HG02970 (cell line): ENCODE measurements at regions not wholly inside any gene's neighbourhood (a gene's known extent, or its start where the extent isn't known, plus 50 kb on each side); places are given as distances from the start of the nearest gene placed in this dataset.
"Not testable (repeated sequence)": the region's sequence is repeated elsewhere in the genome, so short reads cannot be mapped to it uniquely, and the experiment has no call there.

Experiments
- ATAC-seq: cut with Tn5 transposase; IDR thresholded peaks from one replicate; pipeline ENCODE4 v1.9.1; 2021; ENCODE audit warnings: mild to moderate bottlenecking, moderate library complexity, moderate number of reproducible peaks; ENCODE audit not compliant: unreplicated experiment, low FRiP score

GRCh38 chr11:42795483-42795882, 516.3 kb upstream of the API5 start:
- ATAC-seq: not testable (repeated sequence)

GRCh38 chr11:42800041-42800440, 511.8 kb upstream of the API5 start:
- ATAC-seq: no peak

DNA sequence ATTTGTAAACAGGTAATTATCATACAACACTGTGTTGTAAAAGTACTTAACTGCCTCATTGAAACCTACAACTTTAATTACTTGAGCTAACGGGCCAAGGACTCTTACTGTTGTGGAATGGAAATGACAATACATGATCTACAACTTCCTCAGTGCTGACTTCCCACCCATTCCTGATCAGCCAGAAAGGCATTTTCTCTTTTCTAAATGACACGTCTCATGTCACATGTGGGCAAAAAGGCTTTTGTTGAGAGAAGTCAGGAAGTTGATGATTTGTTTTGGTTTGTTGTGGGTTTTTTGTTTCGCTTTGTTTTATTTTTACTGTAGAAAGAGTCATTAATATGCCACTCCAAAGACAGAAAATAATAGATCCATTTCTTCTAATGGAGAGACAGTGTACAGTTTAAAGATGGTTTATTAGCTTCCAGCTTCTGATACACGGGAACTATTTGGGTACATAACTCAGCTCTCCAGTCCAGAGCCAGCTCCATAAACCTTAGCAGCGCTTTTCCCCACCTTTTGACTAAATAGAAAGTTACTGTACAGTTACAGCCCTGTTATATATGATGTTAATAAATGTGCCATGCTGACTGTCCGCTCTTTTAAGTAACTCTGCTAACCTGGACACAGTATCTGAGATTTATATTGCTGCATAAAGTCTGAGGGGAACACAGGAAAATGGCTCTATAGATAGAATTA, 509.4 kb upstream of the API5 start:
- ATAC-seq: no peak

GRCh38 chr11:42806191-42806590, 505.6 kb upstream of the API5 start:
- ATAC-seq: no peak

DNA sequence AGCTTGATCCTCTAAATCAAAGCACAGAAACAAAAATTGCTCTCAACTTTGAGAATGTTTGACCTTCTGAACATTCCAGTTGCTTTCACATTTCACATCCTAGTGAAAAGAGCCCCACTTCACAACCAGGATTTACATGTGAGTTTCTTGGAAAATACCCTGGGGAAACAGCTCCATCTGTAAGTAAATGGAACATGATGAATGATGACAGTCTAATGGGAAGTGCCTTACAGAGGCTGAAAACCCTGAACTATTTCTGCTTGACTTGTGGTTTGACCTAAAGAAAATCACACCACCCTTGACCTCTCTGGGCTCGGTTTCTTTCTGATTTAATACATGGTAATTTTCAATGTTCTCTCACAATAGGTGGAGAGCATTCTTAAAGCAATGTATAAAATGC, 499.4 kb upstream of the API5 start:
- no peak for ATAC-seq

- ATAC-seq: no peak
These were observed 498.8 kb upstream of the API5 start for GRCh38 chr11:42812960-42813359.

DNA sequence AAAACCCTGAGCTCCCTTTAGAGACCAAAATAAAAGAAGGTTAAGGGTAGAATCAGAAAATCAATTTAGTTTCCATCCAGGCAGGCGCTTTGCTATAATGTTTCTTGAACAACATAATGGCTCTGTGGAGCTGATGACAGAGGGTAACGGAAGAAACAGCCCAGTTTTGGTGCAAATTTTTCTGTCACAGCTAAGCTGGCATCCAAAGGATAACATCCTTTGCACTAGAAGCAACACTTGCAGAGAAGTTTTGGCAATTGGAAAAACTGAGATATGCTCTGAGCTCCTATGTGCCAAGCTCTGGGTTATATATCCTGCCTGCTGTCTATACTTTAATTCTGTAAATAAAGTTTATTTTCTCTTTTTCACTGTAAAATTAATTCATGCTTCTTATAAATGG, 495.3 kb upstream of the API5 start:
- ATAC-seq: no peak

DNA sequence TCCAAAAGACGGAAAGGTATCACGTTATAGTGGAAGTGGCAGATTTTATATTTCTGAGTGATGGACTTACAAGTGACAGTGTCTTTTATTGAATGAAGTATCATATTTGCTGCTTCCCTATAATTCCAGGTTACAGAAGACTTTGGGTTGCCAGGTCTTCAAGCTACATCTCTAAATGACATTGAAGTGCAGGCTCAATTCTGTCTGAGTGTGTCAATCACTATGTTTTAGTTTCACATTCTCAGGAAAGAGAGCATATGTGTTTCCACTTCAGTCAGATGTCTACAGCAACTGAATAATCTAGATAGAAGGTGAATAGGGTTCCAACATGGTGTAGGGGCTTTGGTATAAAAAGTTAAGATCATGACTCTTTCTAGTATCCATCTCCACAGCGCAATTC, 492.7 kb upstream of the API5 start:
- no peak for ATAC-seq

- ATAC-seq: not testable (repeated sequence)
These were observed 489.6 kb upstream of the API5 start for GRCh38 chr11:42822188-42822587.

GRCh38 chr11:42823546-42823945, 488.2 kb upstream of the API5 start:
- no peak for ATAC-seq

GRCh38 chr11:42824067-42824466, 487.7 kb upstream of the API5 start:
- ATAC-seq: no peak

DNA sequence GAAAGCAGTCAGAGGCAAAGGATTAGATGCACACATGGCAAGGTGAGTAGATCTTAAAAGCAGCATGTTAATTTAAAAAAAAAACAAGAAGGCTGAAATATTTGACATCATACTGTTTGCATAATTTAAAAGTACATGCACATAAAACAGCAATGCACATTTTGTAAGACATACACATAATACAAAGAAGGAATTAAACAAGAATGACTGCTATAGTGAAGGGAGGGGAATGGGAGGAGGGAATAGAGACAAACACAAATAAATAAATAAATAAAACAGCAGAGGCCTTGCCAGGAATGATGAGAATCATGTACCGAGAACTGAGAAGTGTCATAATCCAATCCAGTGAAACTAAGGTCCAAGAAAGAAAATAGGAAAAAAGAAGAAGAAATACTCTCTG, 486.2 kb upstream of the API5 start:
- no peak for ATAC-seq

DNA sequence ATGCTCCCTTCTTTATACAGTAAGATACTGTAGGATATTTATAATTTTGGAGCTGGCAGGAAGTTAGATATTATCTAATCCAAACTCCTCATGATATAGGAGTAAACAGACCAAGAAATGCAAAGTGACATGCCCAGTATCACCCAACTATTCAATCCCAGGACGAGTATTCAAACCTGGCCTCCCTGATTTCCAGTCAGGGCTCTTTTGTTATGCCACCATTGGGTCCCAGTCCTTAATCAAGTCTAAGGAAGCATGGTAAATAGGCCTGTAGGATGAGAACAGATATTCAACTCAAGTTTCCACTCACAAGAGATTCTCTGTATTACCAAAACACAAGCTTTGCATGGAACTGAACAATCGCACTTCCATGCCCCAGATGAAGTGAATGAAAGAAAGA, 484.0 kb upstream of the API5 start:
- no peak for ATAC-seq

- ATAC-seq: no peak
These were observed 473.8 kb upstream of the API5 start for GRCh38 chr11:42837994-42838393.

- no peak for ATAC-seq
These were observed 471.5 kb upstream of the API5 start for GRCh38 chr11:42840176-42840829.

DNA sequence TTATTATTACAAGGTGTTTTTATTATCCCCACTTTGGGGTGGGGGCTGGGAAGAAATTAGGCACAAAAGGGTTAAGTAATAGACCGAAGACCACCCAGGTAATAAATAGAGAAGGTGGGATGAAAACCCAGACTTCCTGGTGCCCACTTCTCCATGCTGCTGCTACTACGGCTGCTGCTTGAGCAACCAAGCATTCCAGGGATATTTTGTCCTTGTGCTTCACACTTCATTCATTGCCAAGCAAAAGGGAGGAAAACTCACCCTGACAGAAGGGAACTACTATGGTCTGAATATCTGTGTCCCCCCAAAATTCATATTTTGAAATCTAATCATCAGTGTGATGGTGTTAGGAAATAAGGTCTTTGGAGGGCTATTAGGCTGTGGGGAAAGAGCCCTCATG, 470.9 kb upstream of the API5 start:
- ATAC-seq: no peak

DNA sequence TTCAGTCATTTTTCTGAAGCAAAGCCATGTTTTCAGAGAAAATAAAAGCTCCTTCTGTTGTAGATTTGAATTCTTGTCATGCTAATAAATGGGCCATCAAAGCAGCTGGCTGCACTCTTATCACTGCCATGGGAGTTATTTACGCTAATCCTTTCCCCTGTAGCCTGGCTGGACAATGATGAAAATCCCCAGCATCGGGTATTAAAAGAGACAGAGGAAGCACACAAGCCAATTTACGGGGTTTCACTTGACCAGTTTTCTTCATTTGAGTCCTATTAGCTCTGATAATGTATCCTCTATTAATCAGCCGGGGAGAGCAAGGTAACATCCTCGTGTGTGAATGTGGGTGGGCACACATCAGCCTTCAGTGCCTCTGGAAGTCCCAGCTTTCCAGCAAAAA, 470.2 kb upstream of the API5 start:
- ATAC-seq: no peak

GRCh38 chr11:42849362-42849761, 462.4 kb upstream of the API5 start:
- no peak for ATAC-seq

DNA sequence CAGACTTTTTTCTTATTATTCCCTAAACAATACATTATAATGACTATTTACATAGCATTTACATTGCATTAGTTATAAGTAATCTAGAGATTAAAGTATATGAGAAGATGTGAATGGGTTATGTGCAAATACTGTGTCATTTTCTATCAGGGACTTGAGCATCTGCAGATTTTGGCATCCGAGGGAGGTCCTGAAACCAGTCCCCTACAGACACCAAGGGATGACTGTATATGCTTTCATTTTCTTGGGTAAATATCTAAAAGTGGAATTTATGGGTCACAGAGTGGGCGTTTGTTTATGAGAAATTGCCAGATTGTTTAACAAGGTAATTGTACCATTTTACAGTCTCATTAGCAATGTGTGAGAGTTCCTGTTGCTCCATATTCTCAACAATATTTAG, 454.5 kb upstream of the API5 start:
- no peak for ATAC-seq

GRCh38 chr11:42870480-42870879, 441.3 kb upstream of the API5 start:
- ATAC-seq: no peak

- not testable (repeated sequence) for ATAC-seq
These were observed 437.9 kb upstream of the API5 start for GRCh38 chr11:42873800-42874405.

- ATAC-seq: not testable (repeated sequence)
These were observed 430.5 kb upstream of the API5 start for GRCh38 chr11:42881335-42881734.
